HUES64 (cell line): ENCODE measurements at regions not wholly inside any gene's neighbourhood (a gene's known extent, or its start where the extent isn't known, plus 50 kb on each side); places are given as distances from the start of the nearest gene placed in this dataset.
A peak's percentile ranks its signal among the peaks of the same experiment; 100 is the strongest.

ENCODE experiments used
- H3K27ac ChIP-seq: 2 replicates; pipeline ENCODE4 v1.7.0; 2013; ENCODE audit warnings: low read depth, low read length, inconsistent platforms
- H3K27me3 ChIP-seq: 2 replicates; pipeline ENCODE4 v1.6.1; 2013; ENCODE audit warnings: mild to moderate bottlenecking, low read length; ENCODE audit not compliant: insufficient read depth
- H3K36me3 ChIP-seq: 2 replicates; pipeline ENCODE4 v1.6.1; 2013; ENCODE audit warnings: mild to moderate bottlenecking, low read length; ENCODE audit not compliant: insufficient read depth
- H3K4me1 ChIP-seq: 2 replicates; pipeline ENCODE4 v1.6.1; 2013; ENCODE audit warnings: mild to moderate bottlenecking, low read length, moderate library complexity; ENCODE audit not compliant: insufficient read depth
- H3K4me3 ChIP-seq: 2 replicates; pipeline ENCODE4 v1.5.1; 2013; ENCODE audit warnings: mild to moderate bottlenecking, low read length, moderate library complexity
- H3K9ac ChIP-seq: 2 replicates; pipeline ENCODE4 v1.6.1; 2013; ENCODE audit warnings: mild to moderate bottlenecking, low read depth, low read length
- H3K9me3 ChIP-seq: 2 replicates; pipeline ENCODE4 v1.6.1; 2013; ENCODE audit warnings: low read depth, low read length; ENCODE audit not compliant: insufficient read depth
- WGBS: fragments of 150-250, 120-280 bp; methylation state at CpG from one replicate; pipeline ENCODE4 v1.1.7; 2013; ENCODE audit warnings: missing lambda C conversion rate; 5-methylcytosine and 5-hydroxymethylcytosine counted together

- Histone ChIP-seq H3K9me3 (0 out of 2 replicates have a peak, but pooled peaks cover 8% of the 10 kb centered on the region), H3K27ac (no peak overlapping the region), H3K4me3 (no peak overlapping the region), H3K9ac (no peak overlapping the region), H3K4me1 (peaks cover 10% of the 10 kb centered on the region), H3K36me3 (no peaks in the 10 kb centered on the region), H3K27me3 (no peaks in the 10 kb centered on the region)
- WGBS, result 87% methylated on average over 3 of the region's 3 CpGs
Measured at GRCh38 chr7:19984231-19984632, 210.8 kb upstream of the TMEM196 start.

GRCh38 chr7:19982841-19983835, 209.7 kb upstream of the TMEM196 start:
- H3K9me3 ChIP-seq, result 0 out of 2 replicates have a peak, but pooled peaks cover 8% of the 10 kb centered on the region
- no peak overlapping the region for H3K9ac ChIP-seq
- 77% methylated on average over 6 of the region's 6 CpGs for WGBS
- no peak overlapping the region for H3K27ac ChIP-seq
- H3K4me1 ChIP-seq, result no peaks in the 10 kb centered on the region
- no peaks in the 10 kb centered on the region for H3K27me3 ChIP-seq
- no peak overlapping the region for H3K4me3 ChIP-seq
- H3K36me3 ChIP-seq, result no peaks in the 10 kb centered on the region

GRCh38 chr7:19973581-19973980, 200.2 kb upstream of the TMEM196 start:
- no peak overlapping the region for H3K4me3 ChIP-seq
- WGBS, result 100% methylated on average over 2 of the region's 2 CpGs

GRCh38 chr7:19972876-19973275, 199.5 kb upstream of the TMEM196 start:
- no peak overlapping the region for H3K4me3 ChIP-seq
- no peak overlapping the region for H3K27ac ChIP-seq
- H3K9me3 ChIP-seq, result no peaks in the 10 kb centered on the region
- no peaks in the 10 kb centered on the region for H3K27me3 ChIP-seq
- H3K4me1 ChIP-seq, result peaks cover 4% of the 10 kb centered on the region; the same call in 1 of the 2 replicates
- H3K36me3 ChIP-seq, result peaks cover 5% of the 10 kb centered on the region; the same call in 1 of the 2 replicates
- whole genome bisulfite sequencing, result 86% methylated on average over 1 of the region's 1 CpG
- H3K9ac ChIP-seq, result no peak overlapping the region

More at GRCh38 chr7:19973581-19973980, 200.2 kb upstream of the TMEM196 start:
- H3K9me3 ChIP-seq, result no peaks in the 10 kb centered on the region
- no peak overlapping the region for H3K27ac ChIP-seq
- no peaks in the 10 kb centered on the region for H3K27me3 ChIP-seq
- no peaks in the 10 kb centered on the region for H3K36me3 ChIP-seq
- H3K4me1 ChIP-seq, result peaks cover 4% of the 10 kb centered on the region; the same call in 1 of the 2 replicates
- H3K9ac ChIP-seq, result no peak overlapping the region

GRCh38 chr7:19971956-19972355, 198.5 kb upstream of the TMEM196 start:
- Histone ChIP-seq H3K4me3 (no peak overlapping the region), H3K4me1 (peaks cover 4% of the 10 kb centered on the region; the same call in 1 of the 2 replicates), H3K36me3 (peaks cover 9% of the 10 kb centered on the region; the same call in 1 of the 2 replicates), H3K27ac (no peak overlapping the region), H3K9me3 (no peaks in the 10 kb centered on the region), H3K27me3 (no peaks in the 10 kb centered on the region), H3K9ac (no peak overlapping the region)
- WGBS, result 100% methylated on average over 1 of the region's 2 CpGs

- H3K4me1 ChIP-seq, result peaks cover 4% of the 10 kb centered on the region; the same call in 1 of the 2 replicates
- H3K9me3 ChIP-seq, result no peaks in the 10 kb centered on the region
- 0 out of 2 replicates have a peak overlapping the region, but pooled peaks have one; percentile 8 for H3K27ac ChIP-seq
- H3K4me3 ChIP-seq, result no peak overlapping the region
- peaks cover 15% of the 10 kb centered on the region; the same call in 1 of the 2 replicates for H3K36me3 ChIP-seq
- no peak overlapping the region for H3K9ac ChIP-seq
- H3K27me3 ChIP-seq, result no peaks in the 10 kb centered on the region
Measured at GRCh38 chr7:19970514-19970913, 197.1 kb upstream of the TMEM196 start.

GRCh38 chr7:19969859-19970493, 196.6 kb upstream of the TMEM196 start:
- Histone ChIP-seq H3K9ac (no peak overlapping the region), H3K4me1 (peaks cover 4% of the 10 kb centered on the region; the same call in 1 of the 2 replicates), H3K9me3 (no peaks in the 10 kb centered on the region), H3K27me3 (no peaks in the 10 kb centered on the region), H3K27ac (no peak overlapping the region), H3K4me3 (no peak overlapping the region), H3K36me3 (peaks cover 15% of the 10 kb centered on the region; the same call in 1 of the 2 replicates)
- 82% methylated on average over 3 of the region's 4 CpGs for WGBS

- no peaks in the 10 kb centered on the region for H3K27me3 ChIP-seq
- H3K4me3 ChIP-seq, result no peak overlapping the region
- H3K27ac ChIP-seq, result no peak overlapping the region
- peaks cover 35% of the 10 kb centered on the region for H3K36me3 ChIP-seq
- no peaks in the 10 kb centered on the region for H3K4me1 ChIP-seq
- H3K9ac ChIP-seq, result no peak overlapping the region
- no peaks in the 10 kb centered on the region for H3K9me3 ChIP-seq
- WGBS, result 100% methylated on average over 2 of the region's 2 CpGs
Measured at GRCh38 chr7:19964246-19964645, 190.8 kb upstream of the TMEM196 start.

- 100% methylated on average over 1 of the region's 1 CpG for WGBS
- H3K9me3 ChIP-seq, result no peaks in the 10 kb centered on the region
Measured at GRCh38 chr7:19963695-19964094, 190.3 kb upstream of the TMEM196 start.

GRCh38 chr7:19958309-19958896, 185.0 kb upstream of the TMEM196 start:
- no peaks in the 10 kb centered on the region for H3K4me1 ChIP-seq
- no peak overlapping the region for H3K9ac ChIP-seq
- no peak overlapping the region for H3K27ac ChIP-seq
- 96% methylated on average over 3 of the region's 3 CpGs for WGBS
- no peak overlapping the region for H3K4me3 ChIP-seq
- peaks cover 66% of the 10 kb centered on the region for H3K36me3 ChIP-seq
- H3K9me3 ChIP-seq, result peaks cover 40% of the 10 kb centered on the region
- H3K27me3 ChIP-seq, result no peaks in the 10 kb centered on the region

More at GRCh38 chr7:19963695-19964094, 190.3 kb upstream of the TMEM196 start:
- Histone ChIP-seq H3K4me1 (no peaks in the 10 kb centered on the region), H3K27ac (no peak overlapping the region), H3K9ac (no peak overlapping the region), H3K36me3 (peaks cover 36% of the 10 kb centered on the region), H3K4me3 (no peak overlapping the region), H3K27me3 (no peaks in the 10 kb centered on the region)
